ENCODE measurements at regions not wholly inside any gene's neighbourhood (a gene's known extent, or its start where the extent isn't known, plus 50 kb on each side); places are given as distances from the start of the nearest gene placed in this dataset.

DNA sequence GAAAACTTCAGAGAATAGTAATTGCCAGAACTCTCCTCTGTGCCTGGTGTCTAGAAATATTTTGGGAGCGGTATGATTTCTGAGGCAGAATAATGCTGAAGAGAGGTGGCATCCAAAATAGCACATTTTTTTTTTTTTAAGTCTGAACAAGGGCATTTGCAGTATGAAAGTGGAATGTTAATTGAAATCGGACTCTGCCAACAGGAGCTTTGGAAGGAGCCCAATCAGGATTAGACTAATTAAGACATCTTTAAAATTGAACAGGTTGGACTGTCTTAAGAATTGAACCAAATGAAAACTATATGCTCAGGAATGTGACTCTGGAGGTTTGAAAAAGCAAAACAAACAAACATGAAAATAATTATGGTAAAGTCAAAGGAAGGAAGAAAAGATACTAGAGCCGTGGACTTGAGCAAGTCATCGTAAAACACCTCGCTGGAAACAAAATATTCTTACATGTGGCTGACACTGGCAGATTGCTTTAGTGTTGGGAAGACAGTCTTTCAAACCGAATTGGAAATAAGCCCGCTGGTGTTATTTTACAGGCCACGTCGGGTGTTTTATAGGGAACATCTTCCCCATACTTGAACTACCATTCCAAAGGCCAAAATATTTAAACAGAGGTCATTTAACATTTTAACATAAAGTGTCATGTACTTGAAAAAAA is 436.3 kb downstream of the VRK1 start:
- H3K27ac ChIP-seq (ENCODE audit: low read depth, low read length): no peak overlapping the region
- H3K27me3 ChIP-seq (ENCODE audit: insufficient read depth, low read length): no peaks in the 10 kb centered on the region
- no peaks in the 10 kb centered on the region for H4K20me1 ChIP-seq (ENCODE audit: insufficient read depth, low read length)
- Mint-ChIP-seq H3K27ac (ENCODE audit: unreplicated experiment) (no peak overlapping the region), H3K4me3 (ENCODE audit: unreplicated experiment) (no peak overlapping the region), H3K4me1 (ENCODE audit: low read depth, unreplicated experiment) (no peaks in the 10 kb centered on the region), H3K27me3 (ENCODE audit: low read depth, unreplicated experiment) (peaks cover 19% of the 10 kb centered on the region), H3K9me3 (ENCODE audit: unreplicated experiment) (peaks cover 3% of the 10 kb centered on the region), H3K36me3 (ENCODE audit: low read depth, unreplicated experiment) (no peaks in the 10 kb centered on the region)
- no peak for DNase-seq (ENCODE audit: low read depth)
- no peak overlapping the region for H3K4me3 ChIP-seq (ENCODE audit: insufficient read depth, low read depth, low read length)
- no peaks in the 10 kb centered on the region for H3K36me3 ChIP-seq (ENCODE audit: insufficient read depth, low read length)
- no peaks in the 10 kb centered on the region for H3K4me1 ChIP-seq (ENCODE audit: insufficient read depth, low read length)
- H3K79me2 ChIP-seq (ENCODE audit: insufficient read depth, low read length): no peaks in the 10 kb centered on the region
- H2AFZ ChIP-seq (ENCODE audit: low read depth, low read length): no peak overlapping the region
- H3K9ac ChIP-seq (ENCODE audit: low read length): no peak overlapping the region
- no peak for FAIRE-seq
- H3K9me3 ChIP-seq (ENCODE audit: insufficient read depth, low read depth, low read length): no peaks in the 10 kb centered on the region
- TF ChIP-seq EZH2 (IDR thresholded peaks at IDR 0.05; ENCODE audit: insufficient read depth, low read length) (no peak), CTCF (IDR thresholded peaks at IDR 0.05; ENCODE audit: insufficient read depth, low read depth, low read length) (no peak)
- H3K4me2 ChIP-seq (ENCODE audit: low read length): no peak overlapping the region

DNA sequence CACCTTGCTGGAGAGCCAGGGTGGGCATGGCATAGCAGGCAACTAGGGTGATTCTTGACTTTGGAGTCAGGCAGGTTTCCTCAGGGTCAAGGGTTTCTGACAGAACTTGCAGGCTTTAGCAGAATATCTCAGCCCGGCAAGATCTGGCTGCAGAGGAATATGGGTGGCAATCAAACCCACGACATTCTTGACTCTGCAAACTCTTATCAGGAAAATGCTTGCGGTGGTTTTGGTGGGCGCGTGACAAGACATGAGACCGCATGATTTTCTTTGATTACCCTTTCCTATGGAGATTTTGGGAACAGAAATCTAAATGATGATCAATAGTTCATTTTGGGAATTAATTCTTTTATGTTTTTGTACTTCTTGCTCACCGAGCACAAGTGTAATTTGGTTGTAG is 449.5 kb downstream of the VRK1 start:
- Histone ChIP-seq H3K27ac (ENCODE audit: low read depth, low read length) (no peak overlapping the region), H3K4me3 (ENCODE audit: insufficient read depth, low read depth, low read length) (no peak overlapping the region), H3K4me1 (ENCODE audit: insufficient read depth, low read length) (no peaks in the 10 kb centered on the region), H3K36me3 (ENCODE audit: insufficient read depth, low read length) (no peaks in the 10 kb centered on the region), H2AFZ (ENCODE audit: low read depth, low read length) (no peak overlapping the region), H3K9me3 (ENCODE audit: insufficient read depth, low read depth, low read length) (peaks cover 3% of the 10 kb centered on the region), H3K9ac (ENCODE audit: low read length) (no peak overlapping the region), H3K79me2 (ENCODE audit: insufficient read depth, low read length) (no peaks in the 10 kb centered on the region), H3K4me2 (ENCODE audit: low read length) (no peak overlapping the region), H3K27me3 (ENCODE audit: insufficient read depth, low read length) (peaks cover 4% of the 10 kb centered on the region), H4K20me1 (ENCODE audit: insufficient read depth, low read length) (no peaks in the 10 kb centered on the region)
- DNase-seq (ENCODE audit: low read depth) (no peak), FAIRE-seq (no peak)
- H3K27ac Mint-ChIP-seq (ENCODE audit: unreplicated experiment): no peak overlapping the region
- no peak for TF ChIP-seq CTCF (IDR thresholded peaks at IDR 0.05; ENCODE audit: insufficient read depth, low read depth, low read length)
- TF ChIP-seq EZH2 (IDR thresholded peaks at IDR 0.05; ENCODE audit: insufficient read depth, low read length): no peak
- peaks cover 3% of the 10 kb centered on the region for H3K4me1 Mint-ChIP-seq (ENCODE audit: low read depth, unreplicated experiment)
- H3K9me3 Mint-ChIP-seq (ENCODE audit: unreplicated experiment): no peaks in the 10 kb centered on the region
- H3K27me3 Mint-ChIP-seq (ENCODE audit: low read depth, unreplicated experiment): peaks cover 46% of the 10 kb centered on the region
- no peaks in the 10 kb centered on the region for H3K36me3 Mint-ChIP-seq (ENCODE audit: low read depth, unreplicated experiment)
- H3K4me3 Mint-ChIP-seq (ENCODE audit: unreplicated experiment): no peak overlapping the region

- Mint-ChIP-seq H3K4me3 (ENCODE audit: unreplicated experiment) (no peak overlapping the region), H3K9me3 (ENCODE audit: unreplicated experiment) (no peaks in the 10 kb centered on the region), H3K36me3 (ENCODE audit: low read depth, unreplicated experiment) (no peaks in the 10 kb centered on the region), H3K27ac (ENCODE audit: unreplicated experiment) (no peak overlapping the region), H3K27me3 (ENCODE audit: low read depth, unreplicated experiment) (peaks cover 52% of the 10 kb centered on the region), H3K4me1 (ENCODE audit: low read depth, unreplicated experiment) (peaks cover 9% of the 10 kb centered on the region)
- no peak overlapping the region for H3K4me3 ChIP-seq (ENCODE audit: insufficient read depth, low read depth, low read length)
- H3K27ac ChIP-seq (ENCODE audit: low read depth, low read length): no peak overlapping the region
- peaks cover 3% of the 10 kb centered on the region for H3K9me3 ChIP-seq (ENCODE audit: insufficient read depth, low read depth, low read length)
- no peaks in the 10 kb centered on the region for H3K36me3 ChIP-seq (ENCODE audit: insufficient read depth, low read length)
- no peak for TF ChIP-seq CTCF (IDR thresholded peaks at IDR 0.05; ENCODE audit: insufficient read depth, low read depth, low read length)
- no peak for TF ChIP-seq EZH2 (IDR thresholded peaks at IDR 0.05; ENCODE audit: insufficient read depth, low read length)
- H3K79me2 ChIP-seq (ENCODE audit: insufficient read depth, low read length): no peaks in the 10 kb centered on the region
- FAIRE-seq: no peak
- H3K4me1 ChIP-seq (ENCODE audit: insufficient read depth, low read length): no peaks in the 10 kb centered on the region
- no peak overlapping the region for H2AFZ ChIP-seq (ENCODE audit: low read depth, low read length)
- no peaks in the 10 kb centered on the region for H4K20me1 ChIP-seq (ENCODE audit: insufficient read depth, low read length)
- H3K4me2 ChIP-seq (ENCODE audit: low read length): no peak overlapping the region
- no peak overlapping the region for H3K9ac ChIP-seq (ENCODE audit: low read length)
- H3K27me3 ChIP-seq (ENCODE audit: insufficient read depth, low read length): peaks cover 7% of the 10 kb centered on the region
- no peak for DNase-seq (ENCODE audit: low read depth)
Observed at GRCh38 chr14:97248973-97249372, 451.8 kb downstream of the VRK1 start.

Data from astrocyte (in vitro differentiated cells and primary cell).